H1 (cell line): ENCODE measurements at regions not wholly inside any gene's neighbourhood (a gene's known extent, or its start where the extent isn't known, plus 50 kb on each side); places are given as distances from the start of the nearest gene placed in this dataset.

ENCODE experiments used
- CHD1 ChIP-seq: IDR thresholded peaks from 2 replicates; pipeline ENCODE4 v1.6.1; 2012; ENCODE audit warnings: low read depth, low read length, improper control_type of control experiment
- MAFK ChIP-seq: IDR thresholded peaks from 2 replicates; pipeline ENCODE4 v1.6.1; 2012; ENCODE audit warnings: low read depth, mild to moderate bottlenecking, improper control_type of control experiment, low read length
- NANOG ChIP-seq: IDR thresholded peaks from 2 replicates; pipeline ENCODE4 v1.6.1; 2011; ENCODE audit warnings: low read length, low read depth, mild to moderate bottlenecking, inconsistent platforms; ENCODE audit not compliant: insufficient read depth, poor library complexity, severe bottlenecking
- RXRA ChIP-seq: IDR thresholded peaks from 2 replicates; pipeline ENCODE4 v1.6.1; 2011; ENCODE audit warnings: low read depth, mild to moderate bottlenecking, low read length, moderate library complexity; ENCODE audit not compliant: insufficient read depth
- SP4 ChIP-seq: IDR thresholded peaks from 2 replicates; pipeline ENCODE4 v1.6.1; 2012; ENCODE audit warnings: low read length, inconsistent platforms
- SUZ12 ChIP-seq: fragments of 200-600 bp; sonication (generic); IDR thresholded peaks from 2 replicates; pipeline ENCODE4 v1.6.1; 2012; ENCODE audit warnings: mild to moderate bottlenecking, inconsistent platforms, low read length, moderate library complexity, mixed read lengths
- TAF1 ChIP-seq: IDR thresholded peaks from 2 replicates; pipeline ENCODE4 v1.6.1; 2011; ENCODE audit warnings: mild to moderate bottlenecking, low read depth, low read length
- USF2 ChIP-seq: IDR thresholded peaks from 2 replicates; pipeline ENCODE4 v1.6.1; 2011; ENCODE audit warnings: low read length, improper control_type of control experiment
- TF ChIP-seq, protein P1 (sequence below): fragments of 300-600 bp; sonication (generic); IDR thresholded peaks from 2 replicates; pipeline ENCODE4 v1.7.1; 2012; ENCODE audit warnings: low read length, moderate library complexity, mild to moderate bottlenecking, inconsistent platforms; ENCODE audit not compliant: insufficient replicate concordance

GRCh38 chr12:40632933-40633332 is 59.3 kb upstream of the CNTN1 start (continued):
- TF ChIP-seq, protein P1, sequence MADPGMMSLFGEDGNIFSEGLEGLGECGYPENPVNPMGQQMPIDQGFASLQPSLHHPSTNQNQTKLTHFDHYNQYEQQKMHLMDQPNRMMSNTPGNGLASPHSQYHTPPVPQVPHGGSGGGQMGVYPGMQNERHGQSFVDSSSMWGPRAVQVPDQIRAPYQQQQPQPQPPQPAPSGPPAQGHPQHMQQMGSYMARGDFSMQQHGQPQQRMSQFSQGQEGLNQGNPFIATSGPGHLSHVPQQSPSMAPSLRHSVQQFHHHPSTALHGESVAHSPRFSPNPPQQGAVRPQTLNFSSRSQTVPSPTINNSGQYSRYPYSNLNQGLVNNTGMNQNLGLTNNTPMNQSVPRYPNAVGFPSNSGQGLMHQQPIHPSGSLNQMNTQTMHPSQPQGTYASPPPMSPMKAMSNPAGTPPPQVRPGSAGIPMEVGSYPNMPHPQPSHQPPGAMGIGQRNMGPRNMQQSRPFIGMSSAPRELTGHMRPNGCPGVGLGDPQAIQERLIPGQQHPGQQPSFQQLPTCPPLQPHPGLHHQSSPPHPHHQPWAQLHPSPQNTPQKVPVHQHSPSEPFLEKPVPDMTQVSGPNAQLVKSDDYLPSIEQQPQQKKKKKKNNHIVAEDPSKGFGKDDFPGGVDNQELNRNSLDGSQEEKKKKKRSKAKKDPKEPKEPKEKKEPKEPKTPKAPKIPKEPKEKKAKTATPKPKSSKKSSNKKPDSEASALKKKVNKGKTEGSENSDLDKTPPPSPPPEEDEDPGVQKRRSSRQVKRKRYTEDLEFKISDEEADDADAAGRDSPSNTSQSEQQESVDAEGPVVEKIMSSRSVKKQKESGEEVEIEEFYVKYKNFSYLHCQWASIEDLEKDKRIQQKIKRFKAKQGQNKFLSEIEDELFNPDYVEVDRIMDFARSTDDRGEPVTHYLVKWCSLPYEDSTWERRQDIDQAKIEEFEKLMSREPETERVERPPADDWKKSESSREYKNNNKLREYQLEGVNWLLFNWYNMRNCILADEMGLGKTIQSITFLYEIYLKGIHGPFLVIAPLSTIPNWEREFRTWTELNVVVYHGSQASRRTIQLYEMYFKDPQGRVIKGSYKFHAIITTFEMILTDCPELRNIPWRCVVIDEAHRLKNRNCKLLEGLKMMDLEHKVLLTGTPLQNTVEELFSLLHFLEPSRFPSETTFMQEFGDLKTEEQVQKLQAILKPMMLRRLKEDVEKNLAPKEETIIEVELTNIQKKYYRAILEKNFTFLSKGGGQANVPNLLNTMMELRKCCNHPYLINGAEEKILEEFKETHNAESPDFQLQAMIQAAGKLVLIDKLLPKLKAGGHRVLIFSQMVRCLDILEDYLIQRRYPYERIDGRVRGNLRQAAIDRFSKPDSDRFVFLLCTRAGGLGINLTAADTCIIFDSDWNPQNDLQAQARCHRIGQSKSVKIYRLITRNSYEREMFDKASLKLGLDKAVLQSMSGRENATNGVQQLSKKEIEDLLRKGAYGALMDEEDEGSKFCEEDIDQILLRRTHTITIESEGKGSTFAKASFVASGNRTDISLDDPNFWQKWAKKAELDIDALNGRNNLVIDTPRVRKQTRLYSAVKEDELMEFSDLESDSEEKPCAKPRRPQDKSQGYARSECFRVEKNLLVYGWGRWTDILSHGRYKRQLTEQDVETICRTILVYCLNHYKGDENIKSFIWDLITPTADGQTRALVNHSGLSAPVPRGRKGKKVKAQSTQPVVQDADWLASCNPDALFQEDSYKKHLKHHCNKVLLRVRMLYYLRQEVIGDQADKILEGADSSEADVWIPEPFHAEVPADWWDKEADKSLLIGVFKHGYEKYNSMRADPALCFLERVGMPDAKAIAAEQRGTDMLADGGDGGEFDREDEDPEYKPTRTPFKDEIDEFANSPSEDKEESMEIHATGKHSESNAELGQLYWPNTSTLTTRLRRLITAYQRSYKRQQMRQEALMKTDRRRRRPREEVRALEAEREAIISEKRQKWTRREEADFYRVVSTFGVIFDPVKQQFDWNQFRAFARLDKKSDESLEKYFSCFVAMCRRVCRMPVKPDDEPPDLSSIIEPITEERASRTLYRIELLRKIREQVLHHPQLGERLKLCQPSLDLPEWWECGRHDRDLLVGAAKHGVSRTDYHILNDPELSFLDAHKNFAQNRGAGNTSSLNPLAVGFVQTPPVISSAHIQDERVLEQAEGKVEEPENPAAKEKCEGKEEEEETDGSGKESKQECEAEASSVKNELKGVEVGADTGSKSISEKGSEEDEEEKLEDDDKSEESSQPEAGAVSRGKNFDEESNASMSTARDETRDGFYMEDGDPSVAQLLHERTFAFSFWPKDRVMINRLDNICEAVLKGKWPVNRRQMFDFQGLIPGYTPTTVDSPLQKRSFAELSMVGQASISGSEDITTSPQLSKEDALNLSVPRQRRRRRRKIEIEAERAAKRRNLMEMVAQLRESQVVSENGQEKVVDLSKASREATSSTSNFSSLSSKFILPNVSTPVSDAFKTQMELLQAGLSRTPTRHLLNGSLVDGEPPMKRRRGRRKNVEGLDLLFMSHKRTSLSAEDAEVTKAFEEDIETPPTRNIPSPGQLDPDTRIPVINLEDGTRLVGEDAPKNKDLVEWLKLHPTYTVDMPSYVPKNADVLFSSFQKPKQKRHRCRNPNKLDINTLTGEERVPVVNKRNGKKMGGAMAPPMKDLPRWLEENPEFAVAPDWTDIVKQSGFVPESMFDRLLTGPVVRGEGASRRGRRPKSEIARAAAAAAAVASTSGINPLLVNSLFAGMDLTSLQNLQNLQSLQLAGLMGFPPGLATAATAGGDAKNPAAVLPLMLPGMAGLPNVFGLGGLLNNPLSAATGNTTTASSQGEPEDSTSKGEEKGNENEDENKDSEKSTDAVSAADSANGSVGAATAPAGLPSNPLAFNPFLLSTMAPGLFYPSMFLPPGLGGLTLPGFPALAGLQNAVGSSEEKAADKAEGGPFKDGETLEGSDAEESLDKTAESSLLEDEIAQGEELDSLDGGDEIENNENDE, result no peak
- no peak for TF ChIP-seq USF2
- no peak for TF ChIP-seq SUZ12
- TF ChIP-seq TAF1, result no peak
- no peak for TF ChIP-seq RXRA
- no peak for TF ChIP-seq NANOG
- TF ChIP-seq CHD1, result no peak
- TF ChIP-seq MAFK, result no peak
- no peak for TF ChIP-seq SP4
